GM23338 (cell line): ENCODE measurements at regions not wholly inside any gene's neighbourhood (a gene's known extent, or its start where the extent isn't known, plus 50 kb on each side); places are given as distances from the start of the nearest gene placed in this dataset.
A peak's percentile ranks its signal among the peaks of the same experiment; 100 is the strongest.

Source experiments
- ATAC-seq: fragments of 200-7000 bp; cut with Tn5 transposase; 3 replicates; pipeline ENCODE4 v1.9.1; 2020
- DNase-seq: peaks from one replicate; pipeline ENCODE4 v3.0.0-alpha.2; 2015; ENCODE audit warnings: low spot score
- H2AFZ ChIP-seq: fragments of 200-600 bp; sonication (generic); 2 replicates; pipeline ENCODE4 v1.8.0; 2016; ENCODE audit warnings: antibody characterized with exemption, mild to moderate bottlenecking, moderate library complexity
- H3F3A ChIP-seq: fragments of 200-600 bp; sonication (generic); replicated peaks from 2 replicates; pipeline ENCODE4 v1.8.0; 2017; ENCODE audit warnings: antibody characterized with exemption, mixed run types, low read depth
- H3K27ac ChIP-seq: fragments of 200-600 bp; sonication (generic); 2 replicates; pipeline ENCODE4 v1.6.1; 2016; ENCODE audit warnings: low read depth
- H3K27me3 ChIP-seq: fragments of 200-600 bp; sonication (generic); 2 replicates; pipeline ENCODE4 v1.8.0; 2016; ENCODE audit warnings: mild to moderate bottlenecking, mixed run types, moderate library complexity; ENCODE audit not compliant: insufficient read depth
- H3K36me3 ChIP-seq: fragments of 200-600 bp; sonication (generic); 2 replicates; pipeline ENCODE4 v1.8.0; 2016; ENCODE audit warnings: mild to moderate bottlenecking; ENCODE audit not compliant: insufficient read depth
- H3K4me1 ChIP-seq: fragments of 200-600 bp; sonication (generic); 2 replicates; pipeline ENCODE4 v1.8.0; 2016; ENCODE audit warnings: mild to moderate bottlenecking, moderate library complexity; ENCODE audit not compliant: insufficient read depth
- H3K4me2 ChIP-seq: fragments of 200-600 bp; sonication (generic); 2 replicates; pipeline ENCODE4 v1.7.1; 2017; ENCODE audit warnings: mixed run types
- H3K4me3 ChIP-seq: fragments of 200-600 bp; sonication (generic); 2 replicates; pipeline ENCODE4 v1.6.1; 2016; ENCODE audit warnings: mixed run types
- H3K79me2 ChIP-seq: fragments of 200-600 bp; sonication (generic); replicated peaks from 2 replicates; pipeline ENCODE4 v1.8.0; 2017; ENCODE audit warnings: mild to moderate bottlenecking; ENCODE audit not compliant: insufficient read depth
- H3K9me2 ChIP-seq: fragments of 200-600 bp; sonication (generic); 2 replicates; pipeline ENCODE4 v1.8.0; 2017; ENCODE audit not compliant: insufficient read depth
- H4K20me1 ChIP-seq: fragments of 200-600 bp; sonication (generic); replicated peaks from 2 replicates; pipeline ENCODE4 v1.8.0; 2017; ENCODE audit warnings: mild to moderate bottlenecking; ENCODE audit not compliant: insufficient read depth
- H3K27ac Mint-ChIP-seq: 2 replicates; pipeline ENCODE4 v1.8.0; 2020; ENCODE audit warnings: inconsistent platforms, mild to moderate bottlenecking, moderate library complexity, mixed read lengths
- H3K27me3 Mint-ChIP-seq: 3 replicates; pipeline ENCODE4 v1.8.0; 2022; ENCODE audit warnings: low read depth, mild to moderate bottlenecking, moderate library complexity, mixed read lengths, inconsistent platforms; ENCODE audit not compliant: insufficient read depth, poor library complexity
- H3K36me3 Mint-ChIP-seq: 3 replicates; pipeline ENCODE4 v1.8.0; 2021; ENCODE audit warnings: low read depth, mild to moderate bottlenecking, inconsistent platforms, moderate library complexity, mixed read lengths
- H3K4me1 Mint-ChIP-seq: 3 replicates; pipeline ENCODE4 v1.8.0; 2020; ENCODE audit warnings: mild to moderate bottlenecking, inconsistent platforms, mixed read lengths
- H3K4me3 Mint-ChIP-seq: 3 replicates; pipeline ENCODE4 v1.8.0; 2021; ENCODE audit warnings: moderate library complexity, mild to moderate bottlenecking, inconsistent platforms, mixed read lengths
- H3K9me3 Mint-ChIP-seq: 3 replicates; pipeline ENCODE4 v1.8.0; 2020; ENCODE audit warnings: moderate library complexity, mild to moderate bottlenecking, inconsistent platforms, mixed read lengths
- CREB1 ChIP-seq: fragments of 250-450 bp; sonication (Bioruptor Pico); IDR thresholded peaks from 2 replicates; pipeline ENCODE4 v1.5.0; 2020; ENCODE audit warnings: low read depth, mild to moderate bottlenecking, moderate library complexity
- EZH2phosphoT487 ChIP-seq: fragments of 200-600 bp; sonication (generic); IDR thresholded peaks from one replicate; pipeline ENCODE4 v1.8.1; 2018; ENCODE audit warnings: antibody characterized with exemption; ENCODE audit not compliant: unreplicated experiment
- JUNB ChIP-seq: IDR thresholded peaks from one replicate; pipeline ENCODE4 v1.6.1; 2016; ENCODE audit warnings: antibody characterized with exemption; ENCODE audit not compliant: unreplicated experiment
- NANOG ChIP-seq: IDR thresholded peaks from 2 replicates; pipeline ENCODE4 v1.6.1; 2016; ENCODE audit warnings: antibody characterized with exemption, borderline replicate concordance
- POLR2AphosphoS5 ChIP-seq: IDR thresholded peaks from 2 replicates; pipeline ENCODE4 v1.6.1; 2016; ENCODE audit warnings: antibody characterized with exemption, low read depth
- STAT1 ChIP-seq: IDR thresholded peaks from one replicate; pipeline ENCODE4 v1.6.1; 2016; ENCODE audit warnings: antibody characterized with exemption; ENCODE audit not compliant: unreplicated experiment
- TF ChIP-seq, protein P1 (sequence below): IDR thresholded peaks from 2 replicates; pipeline ENCODE4 v1.6.1; 2016; ENCODE audit warnings: antibody characterized with exemption
- TF ChIP-seq, protein P2 (sequence below), 2 experiments: fragments of 200-600 bp in 1 of 2; sonication (generic) in 1 of 2; conservative IDR thresholded peaks; 2 replicates each; pipeline versions ENCODE4 v1.5.1 to v1.6.1; 2016 to 2017; ENCODE audit warnings: antibody characterized with exemption in 2 of 2, low read depth in 2 of 2, mild to moderate bottlenecking in 2 of 2, moderate library complexity in 1 of 2
- TF ChIP-seq, protein P3 (sequence below): fragments of 250-450 bp; sonication (Bioruptor Pico); IDR thresholded peaks from 2 replicates; pipeline ENCODE4 v1.5.0; 2020; ENCODE audit warnings: mild to moderate bottlenecking, moderate library complexity

DNA sequence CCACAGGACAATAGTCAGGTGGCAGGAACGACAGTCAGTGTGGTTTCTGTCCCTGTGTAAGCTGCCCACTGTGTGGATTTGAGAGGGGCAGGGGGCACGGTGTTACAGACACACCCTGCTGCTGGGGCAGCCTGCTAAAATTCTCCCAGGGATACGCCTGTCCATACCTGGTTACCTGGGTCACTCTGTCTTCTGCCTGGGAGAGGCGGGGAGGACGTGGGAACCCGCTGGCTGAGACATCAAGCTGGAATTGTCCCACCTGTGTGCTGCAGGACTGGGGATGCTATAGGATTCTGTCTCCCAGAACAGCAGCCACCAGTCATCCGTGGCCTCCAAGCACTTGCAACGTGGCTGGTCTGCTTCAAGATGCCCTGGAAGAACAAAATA is 63.8 kb upstream of the LINC01488 start:
- no peak overlapping the region for H3K4me2 ChIP-seq
- ATAC-seq (no peak), DNase-seq (no peak)
- 0 out of 2 replicates have a peak overlapping the region, but pooled peaks have one; percentile 76 for H2AFZ ChIP-seq
- no peaks in the 10 kb centered on the region for H3K27me3 ChIP-seq
- no peaks in the 10 kb centered on the region for H3K36me3 ChIP-seq
- Mint-ChIP-seq H3K4me3 (no peak overlapping the region), H3K9me3 (peaks cover 9% of the 10 kb centered on the region), H3K27ac (no peak overlapping the region), H3K4me1 (peaks cover 18% of the 10 kb centered on the region; the same call in 2 of the 3 replicates), H3K36me3 (no peaks in the 10 kb centered on the region), H3K27me3 (peaks cover 11% of the 10 kb centered on the region)
- no peak overlapping the region for H3K4me3 ChIP-seq
- H3K79me2 ChIP-seq: no peaks in the 10 kb centered on the region
- no peak overlapping the region for H3K27ac ChIP-seq
- H3F3A ChIP-seq: no peaks in the 10 kb centered on the region
- peaks cover 15% of the 10 kb centered on the region for H3K4me1 ChIP-seq
- no peak for TF ChIP-seq EZH2phosphoT487
- TF ChIP-seq POLR2AphosphoS5: no peak
- TF ChIP-seq JUNB: no peak
- no peak for TF ChIP-seq CREB1 (CRISPR knock-in tag)
- no peak for TF ChIP-seq STAT1
- no peak for TF ChIP-seq NANOG
- TF ChIP-seq, protein P1, sequence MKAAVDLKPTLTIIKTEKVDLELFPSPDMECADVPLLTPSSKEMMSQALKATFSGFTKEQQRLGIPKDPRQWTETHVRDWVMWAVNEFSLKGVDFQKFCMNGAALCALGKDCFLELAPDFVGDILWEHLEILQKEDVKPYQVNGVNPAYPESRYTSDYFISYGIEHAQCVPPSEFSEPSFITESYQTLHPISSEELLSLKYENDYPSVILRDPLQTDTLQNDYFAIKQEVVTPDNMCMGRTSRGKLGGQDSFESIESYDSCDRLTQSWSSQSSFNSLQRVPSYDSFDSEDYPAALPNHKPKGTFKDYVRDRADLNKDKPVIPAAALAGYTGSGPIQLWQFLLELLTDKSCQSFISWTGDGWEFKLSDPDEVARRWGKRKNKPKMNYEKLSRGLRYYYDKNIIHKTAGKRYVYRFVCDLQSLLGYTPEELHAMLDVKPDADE: no peak
- TF ChIP-seq, protein P2, sequence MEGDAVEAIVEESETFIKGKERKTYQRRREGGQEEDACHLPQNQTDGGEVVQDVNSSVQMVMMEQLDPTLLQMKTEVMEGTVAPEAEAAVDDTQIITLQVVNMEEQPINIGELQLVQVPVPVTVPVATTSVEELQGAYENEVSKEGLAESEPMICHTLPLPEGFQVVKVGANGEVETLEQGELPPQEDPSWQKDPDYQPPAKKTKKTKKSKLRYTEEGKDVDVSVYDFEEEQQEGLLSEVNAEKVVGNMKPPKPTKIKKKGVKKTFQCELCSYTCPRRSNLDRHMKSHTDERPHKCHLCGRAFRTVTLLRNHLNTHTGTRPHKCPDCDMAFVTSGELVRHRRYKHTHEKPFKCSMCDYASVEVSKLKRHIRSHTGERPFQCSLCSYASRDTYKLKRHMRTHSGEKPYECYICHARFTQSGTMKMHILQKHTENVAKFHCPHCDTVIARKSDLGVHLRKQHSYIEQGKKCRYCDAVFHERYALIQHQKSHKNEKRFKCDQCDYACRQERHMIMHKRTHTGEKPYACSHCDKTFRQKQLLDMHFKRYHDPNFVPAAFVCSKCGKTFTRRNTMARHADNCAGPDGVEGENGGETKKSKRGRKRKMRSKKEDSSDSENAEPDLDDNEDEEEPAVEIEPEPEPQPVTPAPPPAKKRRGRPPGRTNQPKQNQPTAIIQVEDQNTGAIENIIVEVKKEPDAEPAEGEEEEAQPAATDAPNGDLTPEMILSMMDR (conservative IDR thresholded peaks at IDR 0.05; ENCODE audit: low read depth in 2 of 2): no peak
- TF ChIP-seq, protein P3, sequence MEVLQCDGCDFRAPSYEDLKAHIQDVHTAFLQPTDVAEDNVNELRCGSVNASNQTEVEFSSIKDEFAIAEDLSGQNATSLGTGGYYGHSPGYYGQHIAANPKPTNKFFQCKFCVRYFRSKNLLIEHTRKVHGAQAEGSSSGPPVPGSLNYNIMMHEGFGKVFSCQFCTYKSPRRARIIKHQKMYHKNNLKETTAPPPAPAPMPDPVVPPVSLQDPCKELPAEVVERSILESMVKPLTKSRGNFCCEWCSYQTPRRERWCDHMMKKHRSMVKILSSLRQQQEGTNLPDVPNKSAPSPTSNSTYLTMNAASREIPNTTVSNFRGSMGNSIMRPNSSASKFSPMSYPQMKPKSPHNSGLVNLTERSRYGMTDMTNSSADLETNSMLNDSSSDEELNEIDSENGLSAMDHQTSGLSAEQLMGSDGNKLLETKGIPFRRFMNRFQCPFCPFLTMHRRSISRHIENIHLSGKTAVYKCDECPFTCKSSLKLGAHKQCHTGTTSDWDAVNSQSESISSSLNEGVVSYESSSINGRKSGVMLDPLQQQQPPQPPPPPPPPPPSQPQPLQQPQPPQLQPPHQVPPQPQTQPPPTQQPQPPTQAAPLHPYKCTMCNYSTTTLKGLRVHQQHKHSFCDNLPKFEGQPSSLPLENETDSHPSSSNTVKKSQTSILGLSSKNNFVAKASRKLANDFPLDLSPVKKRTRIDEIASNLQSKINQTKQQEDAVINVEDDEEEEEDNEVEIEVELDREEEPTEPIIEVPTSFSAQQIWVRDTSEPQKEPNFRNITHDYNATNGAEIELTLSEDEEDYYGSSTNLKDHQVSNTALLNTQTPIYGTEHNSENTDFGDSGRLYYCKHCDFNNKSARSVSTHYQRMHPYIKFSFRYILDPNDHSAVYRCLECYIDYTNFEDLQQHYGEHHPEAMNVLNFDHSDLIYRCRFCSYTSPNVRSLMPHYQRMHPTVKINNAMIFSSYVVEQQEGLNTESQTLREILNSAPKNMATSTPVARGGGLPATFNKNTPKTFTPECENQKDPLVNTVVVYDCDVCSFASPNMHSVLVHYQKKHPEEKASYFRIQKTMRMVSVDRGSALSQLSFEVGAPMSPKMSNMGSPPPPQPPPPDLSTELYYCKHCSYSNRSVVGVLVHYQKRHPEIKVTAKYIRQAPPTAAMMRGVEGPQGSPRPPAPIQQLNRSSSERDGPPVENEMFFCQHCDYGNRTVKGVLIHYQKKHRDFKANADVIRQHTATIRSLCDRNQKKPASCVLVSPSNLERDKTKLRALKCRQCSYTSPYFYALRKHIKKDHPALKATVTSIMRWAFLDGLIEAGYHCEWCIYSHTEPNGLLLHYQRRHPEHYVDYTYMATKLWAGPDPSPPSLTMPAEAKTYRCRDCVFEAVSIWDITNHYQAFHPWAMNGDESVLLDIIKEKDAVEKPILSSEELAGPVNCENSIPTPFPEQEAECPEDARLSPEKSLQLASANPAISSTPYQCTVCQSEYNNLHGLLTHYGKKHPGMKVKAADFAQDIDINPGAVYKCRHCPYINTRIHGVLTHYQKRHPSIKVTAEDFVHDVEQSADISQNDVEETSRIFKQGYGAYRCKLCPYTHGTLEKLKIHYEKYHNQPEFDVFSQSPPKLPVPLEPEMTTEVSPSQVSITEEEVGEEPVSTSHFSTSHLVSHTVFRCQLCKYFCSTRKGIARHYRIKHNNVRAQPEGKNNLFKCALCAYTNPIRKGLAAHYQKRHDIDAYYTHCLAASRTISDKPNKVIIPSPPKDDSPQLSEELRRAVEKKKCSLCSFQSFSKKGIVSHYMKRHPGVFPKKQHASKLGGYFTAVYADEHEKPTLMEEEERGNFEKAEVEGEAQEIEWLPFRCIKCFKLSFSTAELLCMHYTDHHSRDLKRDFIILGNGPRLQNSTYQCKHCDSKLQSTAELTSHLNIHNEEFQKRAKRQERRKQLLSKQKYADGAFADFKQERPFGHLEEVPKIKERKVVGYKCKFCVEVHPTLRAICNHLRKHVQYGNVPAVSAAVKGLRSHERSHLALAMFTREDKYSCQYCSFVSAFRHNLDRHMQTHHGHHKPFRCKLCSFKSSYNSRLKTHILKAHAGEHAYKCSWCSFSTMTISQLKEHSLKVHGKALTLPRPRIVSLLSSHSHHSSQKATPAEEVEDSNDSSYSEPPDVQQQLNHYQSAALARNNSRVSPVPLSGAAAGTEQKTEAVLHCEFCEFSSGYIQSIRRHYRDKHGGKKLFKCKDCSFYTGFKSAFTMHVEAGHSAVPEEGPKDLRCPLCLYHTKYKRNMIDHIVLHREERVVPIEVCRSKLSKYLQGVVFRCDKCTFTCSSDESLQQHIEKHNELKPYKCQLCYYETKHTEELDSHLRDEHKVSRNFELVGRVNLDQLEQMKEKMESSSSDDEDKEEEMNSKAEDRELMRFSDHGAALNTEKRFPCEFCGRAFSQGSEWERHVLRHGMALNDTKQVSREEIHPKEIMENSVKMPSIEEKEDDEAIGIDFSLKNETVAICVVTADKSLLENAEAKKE (CRISPR knock-in tag): no peak
- no peaks in the 10 kb centered on the region for H4K20me1 ChIP-seq
- H3K9me2 ChIP-seq: no peaks in the 10 kb centered on the region
